AG09319 (cell line): ENCODE measurements at regions not wholly inside any gene's neighbourhood (a gene's known extent, or its start where the extent isn't known, plus 50 kb on each side); places are given as distances from the start of the nearest gene placed in this dataset.

Source experiments
- DNase-seq: peaks from one replicate; pipeline ENCODE4 v3.0.0-alpha.2; 2010; ENCODE audit warnings: low read depth; ENCODE audit errors: extremely low read depth
- CTCF ChIP-seq: IDR thresholded peaks from 2 replicates; pipeline ENCODE4 v1.5.1; 2011; ENCODE audit warnings: low read depth, mild to moderate bottlenecking, inconsistent platforms, low read length, moderate library complexity

DNA sequence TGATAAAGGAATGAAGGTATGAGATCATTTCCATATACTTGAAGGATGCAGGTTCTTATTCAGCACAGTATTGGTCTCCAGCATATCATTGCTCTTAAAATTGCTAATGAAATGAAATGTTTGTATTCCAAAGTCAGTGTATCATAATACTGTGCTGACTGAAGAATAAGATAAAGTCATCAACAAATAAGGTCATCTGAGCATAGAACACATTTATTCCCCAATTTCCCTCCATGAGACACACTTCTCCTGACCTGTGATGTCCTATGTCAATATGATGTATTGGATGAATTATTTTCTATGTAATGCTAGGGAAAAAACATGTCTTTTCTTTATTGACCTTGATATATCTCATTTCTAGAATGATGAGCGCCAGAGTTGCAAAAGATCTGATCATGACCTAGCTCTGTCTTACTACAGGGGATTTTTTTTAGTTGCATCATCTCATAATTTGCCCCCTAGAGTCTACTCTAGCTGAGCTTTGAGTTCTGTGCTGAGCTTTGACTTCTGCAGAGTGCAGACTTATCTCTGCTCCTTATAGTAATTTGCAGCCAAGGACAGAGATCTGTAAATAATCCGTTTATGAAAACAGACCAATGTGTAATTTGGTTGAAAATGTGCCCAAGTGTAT lies 859.8 kb downstream of the TRIB2 start:
- DNase-seq: no peak
- no peak for TF ChIP-seq CTCF

DNA sequence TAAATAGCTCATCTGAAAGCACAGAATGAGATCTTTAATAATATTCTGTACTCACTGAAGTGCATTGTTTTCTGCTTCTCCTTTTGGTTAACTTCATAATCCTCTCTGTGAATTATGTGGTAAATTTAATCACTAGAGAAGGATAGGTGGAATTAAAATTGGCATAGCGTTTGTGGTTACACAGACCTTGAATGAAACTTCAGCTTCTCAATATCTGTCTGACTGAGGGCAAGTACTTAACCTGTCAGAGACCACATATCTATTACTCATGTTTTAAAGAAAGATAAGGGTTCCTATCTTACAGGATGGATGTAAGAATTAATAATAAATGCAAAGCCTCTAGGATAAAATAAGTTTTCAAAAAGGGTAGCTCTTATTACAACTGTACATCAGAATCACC lies 861.8 kb downstream of the TRIB2 start:
- no peak for DNase-seq
- TF ChIP-seq CTCF: no peak

DNA sequence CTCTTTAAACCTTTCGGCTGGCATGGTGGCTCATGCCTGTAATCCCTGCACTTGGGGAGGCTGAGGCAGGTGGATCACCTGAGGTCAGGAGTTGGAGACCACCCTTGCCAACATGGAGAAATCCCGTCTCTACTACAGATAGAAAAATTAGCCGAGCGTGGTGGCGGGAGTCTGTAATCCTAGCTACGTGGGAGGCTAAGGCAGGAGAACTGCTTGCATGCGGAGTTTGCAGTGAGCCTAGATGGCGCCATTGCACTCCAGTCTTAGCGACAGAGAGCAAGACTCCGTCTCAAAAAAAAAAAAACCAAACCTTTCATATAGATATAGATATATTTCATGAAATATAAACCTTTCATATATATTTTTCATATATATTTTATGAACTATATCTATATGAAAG lies 864.7 kb downstream of the TRIB2 start:
- no peak for DNase-seq
- no peak for TF ChIP-seq CTCF

DNA sequence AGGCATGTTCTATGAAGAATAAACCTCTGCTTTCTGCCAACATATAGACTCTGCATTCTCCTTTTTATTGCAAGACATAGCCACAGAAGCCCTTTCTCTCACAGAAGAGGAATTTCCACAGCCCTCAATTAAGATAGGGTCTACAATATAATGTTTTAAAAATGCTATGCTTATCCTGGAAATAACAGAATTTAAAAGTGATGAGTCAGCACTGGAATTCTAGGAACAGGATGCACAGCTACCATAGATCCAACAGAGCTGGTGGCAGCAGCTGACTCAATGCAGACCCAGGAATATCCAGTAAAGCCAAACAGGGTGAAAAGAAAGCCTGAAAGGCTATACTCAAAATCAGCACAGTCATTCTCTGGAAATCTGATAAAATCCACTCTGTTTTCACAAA lies 866.9 kb downstream of the TRIB2 start:
- no peak for TF ChIP-seq CTCF
- DNase-seq: no peak

GRCh38 chr2:13584020-13584419 lies 867.3 kb downstream of the TRIB2 start:
- DNase-seq: no peak
- no peak for TF ChIP-seq CTCF

GRCh38 chr2:13585732-13586131 lies 869.0 kb downstream of the TRIB2 start:
- no peak for TF ChIP-seq CTCF
- DNase-seq: no peak

GRCh38 chr2:13596233-13596632 lies 879.5 kb downstream of the TRIB2 start:
- no peak for DNase-seq

More at GRCh38 chr2:13596233-13596632, 879.5 kb downstream of the TRIB2 start:
- TF ChIP-seq CTCF: no peak
